ENCODE measurements at regions not wholly inside any gene's neighbourhood (a gene's known extent, or its start where the extent isn't known, plus 50 kb on each side); places are given as distances from the start of the nearest gene placed in this dataset.
"Not testable (repeated sequence)": the region's sequence is repeated elsewhere in the genome, so short reads cannot be mapped to it uniquely, and the experiment has no call there.

- Histone ChIP-seq H3K9me3 (ENCODE audit: insufficient read depth, low read length) (no peaks in the 10 kb centered on the region), H3K27me3 (ENCODE audit: insufficient read depth, insufficient read length) (no peaks in the 10 kb centered on the region), H3K36me3 (ENCODE audit: insufficient read depth, insufficient read length, low read length) (no peaks in the 10 kb centered on the region), H3K4me3 (ENCODE audit: insufficient read length, low read depth) (no peak overlapping the region), H3K9ac (ENCODE audit: insufficient read length, low read depth) (no peak overlapping the region), H3K4me1 (ENCODE audit: insufficient read depth, insufficient read length) (no peaks in the 10 kb centered on the region)
- TF ChIP-seq SUZ12 (IDR thresholded peaks at IDR 0.05; ENCODE audit: extremely low read depth, insufficient read depth, insufficient read length) (no peak), YY1 (IDR thresholded peaks at IDR 0.05; ENCODE audit: insufficient read depth, insufficient read length) (no peak), ZNF274 (IDR thresholded peaks at IDR 0.05; ENCODE audit: low read depth, low read length) (no peak)
- no peak for DNase-seq (ENCODE audit: low read depth, low spot score)
Observed at GRCh38 chr1:74937176-74937575, 197.0 kb upstream of the LHX8 start.

GRCh38 chr1:74943046-74943445 lies 191.1 kb upstream of the LHX8 start:
- Histone ChIP-seq H3K9me3 (ENCODE audit: insufficient read depth, low read length) (no peaks in the 10 kb centered on the region), H3K4me1 (ENCODE audit: insufficient read depth, insufficient read length) (no peaks in the 10 kb centered on the region), H3K9ac (ENCODE audit: insufficient read length, low read depth) (no peak overlapping the region), H3K36me3 (ENCODE audit: insufficient read depth, insufficient read length, low read length) (no peaks in the 10 kb centered on the region), H3K4me3 (ENCODE audit: insufficient read length, low read depth) (no peak overlapping the region), H3K27me3 (ENCODE audit: insufficient read depth, insufficient read length) (no peaks in the 10 kb centered on the region)
- no peak for DNase-seq (ENCODE audit: low read depth, low spot score)
- TF ChIP-seq SUZ12 (IDR thresholded peaks at IDR 0.05; ENCODE audit: extremely low read depth, insufficient read depth, insufficient read length) (no peak), ZNF274 (IDR thresholded peaks at IDR 0.05; ENCODE audit: low read depth, low read length) (no peak), YY1 (IDR thresholded peaks at IDR 0.05; ENCODE audit: insufficient read depth, insufficient read length) (no peak)

GRCh38 chr1:74946388-74946787 lies 187.8 kb upstream of the LHX8 start:
- Histone ChIP-seq H3K9ac (ENCODE audit: insufficient read length, low read depth) (no peak overlapping the region), H3K36me3 (ENCODE audit: insufficient read depth, insufficient read length, low read length) (no peaks in the 10 kb centered on the region), H3K4me3 (ENCODE audit: insufficient read length, low read depth) (no peak overlapping the region), H3K27me3 (ENCODE audit: insufficient read depth, insufficient read length) (no peaks in the 10 kb centered on the region), H3K9me3 (ENCODE audit: insufficient read depth, low read length) (0 out of 2 replicates have a peak, but pooled peaks cover 4% of the 10 kb centered on the region), H3K4me1 (ENCODE audit: insufficient read depth, insufficient read length) (no peaks in the 10 kb centered on the region)
- no peak for DNase-seq (ENCODE audit: low read depth, low spot score)
- TF ChIP-seq SUZ12 (IDR thresholded peaks at IDR 0.05; ENCODE audit: extremely low read depth, insufficient read depth, insufficient read length) = no peak
- no peak for TF ChIP-seq ZNF274 (IDR thresholded peaks at IDR 0.05; ENCODE audit: low read depth, low read length)
- no peak for TF ChIP-seq YY1 (IDR thresholded peaks at IDR 0.05; ENCODE audit: insufficient read depth, insufficient read length)

- not testable (repeated sequence) for H3K9ac ChIP-seq (ENCODE audit: insufficient read length, low read depth); DNase-seq (ENCODE audit: low read depth, low spot score); H3K36me3 ChIP-seq (ENCODE audit: insufficient read depth, insufficient read length, low read length); H3K4me1 ChIP-seq (ENCODE audit: insufficient read depth, insufficient read length); H3K4me3 ChIP-seq (ENCODE audit: insufficient read length, low read depth); H3K27me3 ChIP-seq (ENCODE audit: insufficient read depth, insufficient read length); H3K9me3 ChIP-seq (ENCODE audit: insufficient read depth, low read length)
Observed at GRCh38 chr1:74949348-74949747, 184.8 kb upstream of the LHX8 start.

- H3K4me3 ChIP-seq (ENCODE audit: insufficient read length, low read depth); H3K36me3 ChIP-seq (ENCODE audit: insufficient read depth, insufficient read length, low read length); H3K9ac ChIP-seq (ENCODE audit: insufficient read length, low read depth); H3K27me3 ChIP-seq (ENCODE audit: insufficient read depth, insufficient read length); DNase-seq (ENCODE audit: low read depth, low spot score); H3K4me1 ChIP-seq (ENCODE audit: insufficient read depth, insufficient read length); H3K9me3 ChIP-seq (ENCODE audit: insufficient read depth, low read length): not testable (repeated sequence)
Observed at GRCh38 chr1:74951981-74952380, 182.2 kb upstream of the LHX8 start.

GRCh38 chr1:74952786-74953185 lies 181.4 kb upstream of the LHX8 start:
- H3K27me3 ChIP-seq (ENCODE audit: insufficient read depth, insufficient read length) = no peaks in the 10 kb centered on the region
- TF ChIP-seq YY1 (IDR thresholded peaks at IDR 0.05; ENCODE audit: insufficient read depth, insufficient read length) (no peak), ZNF274 (IDR thresholded peaks at IDR 0.05; ENCODE audit: low read depth, low read length) (no peak), SUZ12 (IDR thresholded peaks at IDR 0.05; ENCODE audit: extremely low read depth, insufficient read depth, insufficient read length) (no peak)
- H3K4me1 ChIP-seq (ENCODE audit: insufficient read depth, insufficient read length) = no peaks in the 10 kb centered on the region
- no peak overlapping the region for H3K9ac ChIP-seq (ENCODE audit: insufficient read length, low read depth)
- no peak for DNase-seq (ENCODE audit: low read depth, low spot score)
- H3K4me3 ChIP-seq (ENCODE audit: insufficient read length, low read depth) = no peak overlapping the region
- H3K9me3 ChIP-seq (ENCODE audit: insufficient read depth, low read length) = 0 out of 2 replicates have a peak, but pooled peaks cover 4% of the 10 kb centered on the region
- no peaks in the 10 kb centered on the region for H3K36me3 ChIP-seq (ENCODE audit: insufficient read depth, insufficient read length, low read length)

GRCh38 chr1:74953622-74954021 lies 180.6 kb upstream of the LHX8 start:
- Histone ChIP-seq H3K4me1 (ENCODE audit: insufficient read depth, insufficient read length) (no peaks in the 10 kb centered on the region), H3K4me3 (ENCODE audit: insufficient read length, low read depth) (no peak overlapping the region), H3K9me3 (ENCODE audit: insufficient read depth, low read length) (0 out of 2 replicates have a peak, but pooled peaks cover 4% of the 10 kb centered on the region), H3K36me3 (ENCODE audit: insufficient read depth, insufficient read length, low read length) (no peaks in the 10 kb centered on the region), H3K9ac (ENCODE audit: insufficient read length, low read depth) (no peak overlapping the region), H3K27me3 (ENCODE audit: insufficient read depth, insufficient read length) (no peaks in the 10 kb centered on the region)
- no peak for DNase-seq (ENCODE audit: low read depth, low spot score)
- TF ChIP-seq YY1 (IDR thresholded peaks at IDR 0.05; ENCODE audit: insufficient read depth, insufficient read length) (no peak), ZNF274 (IDR thresholded peaks at IDR 0.05; ENCODE audit: low read depth, low read length) (no peak), SUZ12 (IDR thresholded peaks at IDR 0.05; ENCODE audit: extremely low read depth, insufficient read depth, insufficient read length) (no peak)

- H3K9me3 ChIP-seq (ENCODE audit: insufficient read depth, low read length) = no peaks in the 10 kb centered on the region
- DNase-seq (ENCODE audit: low read depth, low spot score) = no peak
- H3K4me3 ChIP-seq (ENCODE audit: insufficient read length, low read depth) = no peak overlapping the region
- H3K9ac ChIP-seq (ENCODE audit: insufficient read length, low read depth) = no peak overlapping the region
- H3K27me3 ChIP-seq (ENCODE audit: insufficient read depth, insufficient read length) = no peaks in the 10 kb centered on the region
- TF ChIP-seq SUZ12 (IDR thresholded peaks at IDR 0.05; ENCODE audit: extremely low read depth, insufficient read depth, insufficient read length) (no peak), ZNF274 (IDR thresholded peaks at IDR 0.05; ENCODE audit: low read depth, low read length) (no peak), YY1 (IDR thresholded peaks at IDR 0.05; ENCODE audit: insufficient read depth, insufficient read length) (no peak)
- H3K36me3 ChIP-seq (ENCODE audit: insufficient read depth, insufficient read length, low read length) = no peaks in the 10 kb centered on the region
- H3K4me1 ChIP-seq (ENCODE audit: insufficient read depth, insufficient read length) = no peaks in the 10 kb centered on the region
Observed at GRCh38 chr1:74963120-74963519, 171.1 kb upstream of the LHX8 start.
